ENCODE measurements at regions not wholly inside any gene's neighbourhood (a gene's known extent, or its start where the extent isn't known, plus 50 kb on each side); places are given as distances from the start of the nearest gene placed in this dataset.

DNA sequence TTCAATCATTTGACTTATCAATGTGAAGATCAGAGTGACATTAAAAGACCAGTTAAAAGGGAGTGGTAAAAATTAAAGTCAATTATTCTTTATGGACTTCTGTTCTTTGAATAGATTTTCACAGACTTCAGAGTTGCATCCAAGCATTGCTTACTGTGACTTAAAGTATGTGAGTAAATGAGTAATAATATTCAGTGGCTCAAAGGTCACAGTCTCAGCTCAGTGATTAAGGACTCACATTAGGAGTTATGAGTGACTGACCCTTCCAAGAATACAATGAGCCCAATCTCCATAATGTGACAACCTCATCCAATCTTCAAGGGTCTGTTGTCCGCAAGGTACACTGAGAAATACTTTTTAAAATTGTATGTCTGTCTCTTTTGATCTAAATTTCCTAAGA, 811.2 kb downstream of the BRINP1 start:
- no peak for DNase-seq (ENCODE audit: low read depth)
- H3K4me3 ChIP-seq (ENCODE audit: low read depth, low read length) = no peak overlapping the region
- TF ChIP-seq MYC (IDR thresholded peaks at IDR 0.05; ENCODE audit: low read depth, low read length) (no peak), POLR2A (IDR thresholded peaks at IDR 0.05; ENCODE audit: extremely low read depth, insufficient read length) (no peak)
- TF ChIP-seq, protein P1, sequence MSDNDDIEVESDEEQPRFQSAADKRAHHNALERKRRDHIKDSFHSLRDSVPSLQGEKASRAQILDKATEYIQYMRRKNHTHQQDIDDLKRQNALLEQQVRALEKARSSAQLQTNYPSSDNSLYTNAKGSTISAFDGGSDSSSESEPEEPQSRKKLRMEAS (IDR thresholded peaks at IDR 0.05; ENCODE audit: low read depth, low read length) = no peak
- TF ChIP-seq, protein P2, sequence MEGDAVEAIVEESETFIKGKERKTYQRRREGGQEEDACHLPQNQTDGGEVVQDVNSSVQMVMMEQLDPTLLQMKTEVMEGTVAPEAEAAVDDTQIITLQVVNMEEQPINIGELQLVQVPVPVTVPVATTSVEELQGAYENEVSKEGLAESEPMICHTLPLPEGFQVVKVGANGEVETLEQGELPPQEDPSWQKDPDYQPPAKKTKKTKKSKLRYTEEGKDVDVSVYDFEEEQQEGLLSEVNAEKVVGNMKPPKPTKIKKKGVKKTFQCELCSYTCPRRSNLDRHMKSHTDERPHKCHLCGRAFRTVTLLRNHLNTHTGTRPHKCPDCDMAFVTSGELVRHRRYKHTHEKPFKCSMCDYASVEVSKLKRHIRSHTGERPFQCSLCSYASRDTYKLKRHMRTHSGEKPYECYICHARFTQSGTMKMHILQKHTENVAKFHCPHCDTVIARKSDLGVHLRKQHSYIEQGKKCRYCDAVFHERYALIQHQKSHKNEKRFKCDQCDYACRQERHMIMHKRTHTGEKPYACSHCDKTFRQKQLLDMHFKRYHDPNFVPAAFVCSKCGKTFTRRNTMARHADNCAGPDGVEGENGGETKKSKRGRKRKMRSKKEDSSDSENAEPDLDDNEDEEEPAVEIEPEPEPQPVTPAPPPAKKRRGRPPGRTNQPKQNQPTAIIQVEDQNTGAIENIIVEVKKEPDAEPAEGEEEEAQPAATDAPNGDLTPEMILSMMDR (IDR thresholded peaks at IDR 0.05; ENCODE audit: low read depth, low read length) = no peak

DNA sequence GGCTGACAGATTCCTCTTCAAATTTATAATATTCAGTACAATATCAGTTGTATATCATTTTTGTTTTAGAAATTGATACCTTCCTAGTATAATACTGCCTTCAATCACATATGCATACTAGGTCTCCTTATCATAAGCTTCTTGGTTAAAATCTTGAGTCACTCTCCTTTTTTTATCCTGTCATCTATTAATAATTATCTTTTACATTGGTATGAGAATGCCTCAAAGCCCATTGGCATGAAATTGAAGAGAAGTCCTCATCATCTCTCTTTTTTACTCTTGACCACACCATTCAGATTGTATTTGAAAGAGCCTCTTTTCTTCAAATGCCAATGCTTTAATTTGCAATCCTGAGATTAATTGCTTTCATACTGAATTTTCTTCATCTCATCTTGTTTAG, 810.3 kb downstream of the BRINP1 start:
- no peak for TF ChIP-seq POLR2A (IDR thresholded peaks at IDR 0.05; ENCODE audit: extremely low read depth, insufficient read length)
- no peak overlapping the region for H3K4me3 ChIP-seq (ENCODE audit: low read depth, low read length)
- no peak for DNase-seq (ENCODE audit: low read depth)

DNA sequence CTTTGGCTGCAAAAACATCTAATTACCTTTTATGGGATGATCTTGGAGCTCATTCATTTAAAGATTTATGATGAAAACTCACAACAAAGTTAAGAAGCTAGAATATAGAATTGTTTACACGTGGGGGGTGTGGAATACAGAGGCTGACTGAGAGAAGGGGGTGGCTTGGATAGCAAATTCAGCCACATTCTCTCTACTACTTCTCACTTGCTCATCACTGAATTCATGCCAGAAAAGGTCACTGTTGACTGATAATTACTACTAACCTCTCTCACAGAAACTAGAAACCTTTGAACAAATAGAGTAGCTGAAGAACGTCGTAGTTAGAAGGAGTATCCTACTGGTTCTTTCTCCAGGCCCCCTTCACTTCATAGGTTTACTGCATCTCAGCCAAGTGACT, 808.2 kb downstream of the BRINP1 start:
- TF ChIP-seq, protein P2 (IDR thresholded peaks at IDR 0.05; ENCODE audit: low read depth, low read length) = no peak
- TF ChIP-seq MYC (IDR thresholded peaks at IDR 0.05; ENCODE audit: low read depth, low read length) = no peak
- TF ChIP-seq, protein P1 (IDR thresholded peaks at IDR 0.05; ENCODE audit: low read depth, low read length) = no peak
- TF ChIP-seq POLR2A (IDR thresholded peaks at IDR 0.05; ENCODE audit: extremely low read depth, insufficient read length) = no peak
- DNase-seq (ENCODE audit: low read depth) = no peak
- no peak overlapping the region for H3K4me3 ChIP-seq (ENCODE audit: low read depth, low read length)

DNA sequence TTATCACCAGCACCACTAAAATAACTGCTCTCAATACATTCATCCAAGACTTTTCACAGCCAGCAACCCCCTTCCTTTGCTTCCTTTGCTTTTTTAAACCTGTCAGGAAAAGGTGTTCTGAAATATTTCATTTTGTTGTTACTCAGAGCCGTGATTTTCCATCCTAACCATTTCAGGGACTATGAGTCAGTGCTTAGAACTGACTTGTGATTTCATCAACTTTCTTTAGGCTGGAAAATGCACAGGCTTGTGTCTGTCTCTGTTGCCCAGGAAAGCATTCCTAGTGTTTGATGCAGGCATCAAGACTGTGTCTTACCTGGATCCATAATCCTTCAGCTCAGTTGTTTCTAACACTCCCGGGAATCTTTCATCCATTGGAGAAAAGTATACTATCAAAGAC, 805.6 kb downstream of the BRINP1 start:
- DNase-seq (ENCODE audit: low read depth) = no peak

DNA sequence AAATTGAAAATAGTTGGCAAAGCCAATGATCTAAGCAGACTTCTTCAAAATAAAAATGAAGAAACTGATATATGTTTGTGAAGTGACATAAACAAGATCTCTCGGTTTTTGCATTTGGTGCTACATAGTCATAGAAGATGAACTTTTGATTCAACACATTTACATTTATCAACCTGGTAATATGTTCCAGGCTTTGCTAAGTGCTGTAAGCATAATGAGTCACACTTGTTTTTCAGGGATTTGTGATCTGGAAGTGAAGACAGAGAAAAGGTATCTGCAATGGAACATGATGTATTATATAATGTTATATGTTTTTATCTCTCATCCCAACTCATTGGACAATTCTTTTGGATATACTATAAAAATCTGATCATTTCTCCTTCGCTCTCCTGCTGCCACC, 801.4 kb downstream of the BRINP1 start:
- TF ChIP-seq, protein P1 (IDR thresholded peaks at IDR 0.05; ENCODE audit: low read depth, low read length) = no peak
- no peak for TF ChIP-seq POLR2A (IDR thresholded peaks at IDR 0.05; ENCODE audit: extremely low read depth, insufficient read length)
- TF ChIP-seq MYC (IDR thresholded peaks at IDR 0.05; ENCODE audit: low read depth, low read length) = no peak
- TF ChIP-seq, protein P2 (IDR thresholded peaks at IDR 0.05; ENCODE audit: low read depth, low read length) = no peak
- no peak for DNase-seq (ENCODE audit: low read depth)
- H3K4me3 ChIP-seq (ENCODE audit: low read depth, low read length) = no peak overlapping the region

More for the DNA sequence above, 805.6 kb downstream of the BRINP1 start:
- H3K4me3 ChIP-seq (ENCODE audit: low read depth, low read length) = no peak overlapping the region
- no peak for TF ChIP-seq POLR2A (IDR thresholded peaks at IDR 0.05; ENCODE audit: extremely low read depth, insufficient read length)
- no peak for TF ChIP-seq MYC (IDR thresholded peaks at IDR 0.05; ENCODE audit: low read depth, low read length)
- TF ChIP-seq, protein P2 (IDR thresholded peaks at IDR 0.05; ENCODE audit: low read depth, low read length) = no peak
- TF ChIP-seq, protein P1 (IDR thresholded peaks at IDR 0.05; ENCODE audit: low read depth, low read length) = no peak

DNA sequence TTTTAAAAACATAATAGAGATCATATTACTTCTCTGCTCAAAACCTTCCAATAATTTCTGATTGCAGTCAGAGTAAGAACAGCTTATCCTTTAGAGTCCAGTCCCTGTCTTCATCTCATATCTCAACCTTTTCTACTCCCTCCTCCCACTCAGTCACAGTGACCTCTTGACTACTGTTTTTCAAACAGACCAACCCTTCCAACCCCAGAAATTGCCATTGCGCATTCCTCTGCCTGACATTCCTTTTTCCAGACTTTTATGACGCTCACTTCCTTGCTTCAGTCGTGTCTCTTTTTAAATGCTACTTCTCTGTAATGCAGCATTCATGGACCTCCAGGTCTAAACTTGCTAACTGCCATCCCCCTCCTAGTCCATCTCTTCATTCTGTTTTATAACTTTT, 800.5 kb downstream of the BRINP1 start:
- no peak for DNase-seq (ENCODE audit: low read depth)
- H3K4me3 ChIP-seq (ENCODE audit: low read depth, low read length) = no peak overlapping the region
- no peak for TF ChIP-seq POLR2A (IDR thresholded peaks at IDR 0.05; ENCODE audit: extremely low read depth, insufficient read length)
- TF ChIP-seq, protein P1 (IDR thresholded peaks at IDR 0.05; ENCODE audit: low read depth, low read length) = no peak
- no peak for TF ChIP-seq MYC (IDR thresholded peaks at IDR 0.05; ENCODE audit: low read depth, low read length)
- TF ChIP-seq, protein P2 (IDR thresholded peaks at IDR 0.05; ENCODE audit: low read depth, low read length) = no peak
